Activated T-cell treated with anti-CD3 and anti-CD28 coated beads, Interleukin-2, amount 50 U/mL, for 24 hours (primary cell): ENCODE measurements at regions not wholly inside any gene's neighbourhood (a gene's known extent, or its start where the extent isn't known, plus 50 kb on each side); places are given as distances from the start of the nearest gene placed in this dataset.

ENCODE experiments used
- DNase-seq: peaks from one replicate; pipeline ENCODE4 v3.0.0-alpha.2; 2020
- H3K27ac Mint-ChIP-seq: 2 replicates; pipeline ENCODE4 v1.8.0; 2020; ENCODE audit warnings: mild to moderate bottlenecking, mixed read lengths
- H3K27me3 Mint-ChIP-seq: 2 replicates; pipeline ENCODE4 v1.8.0; 2020; ENCODE audit warnings: mixed read lengths
- H3K36me3 Mint-ChIP-seq: 2 replicates; pipeline ENCODE4 v1.8.0; 2020; ENCODE audit warnings: low read depth, mixed read lengths
- H3K4me1 Mint-ChIP-seq: 2 replicates; pipeline ENCODE4 v1.8.0; 2020; ENCODE audit warnings: low read depth, mixed read lengths
- H3K4me3 Mint-ChIP-seq: 2 replicates; pipeline ENCODE4 v1.8.0; 2020; ENCODE audit warnings: mild to moderate bottlenecking, moderate library complexity, mixed read lengths
- H3K9me3 Mint-ChIP-seq: 2 replicates; pipeline ENCODE4 v1.8.0; 2020; ENCODE audit warnings: mixed read lengths

- DNase-seq = no peak
- Mint-ChIP-seq H3K4me3 (no peak overlapping the region), H3K9me3 (no peaks in the 10 kb centered on the region), H3K27ac (no peak overlapping the region), H3K27me3 (no peaks in the 10 kb centered on the region), H3K36me3 (no peaks in the 10 kb centered on the region), H3K4me1 (no peaks in the 10 kb centered on the region)
Measured at GRCh38 chr11:8801121-8801520, 109.9 kb upstream of the AKIP1 start.

GRCh38 chr11:8802251-8802650 is 108.7 kb upstream of the AKIP1 start:
- Mint-ChIP-seq H3K9me3 (no peaks in the 10 kb centered on the region), H3K4me1 (no peaks in the 10 kb centered on the region), H3K27me3 (no peaks in the 10 kb centered on the region), H3K27ac (no peak overlapping the region), H3K36me3 (no peaks in the 10 kb centered on the region), H3K4me3 (no peak overlapping the region)
- DNase-seq = no peak

GRCh38 chr11:8803973-8804372 is 107.0 kb upstream of the AKIP1 start:
- no peak for DNase-seq
- H3K4me1 Mint-ChIP-seq = no peaks in the 10 kb centered on the region
- H3K9me3 Mint-ChIP-seq = no peaks in the 10 kb centered on the region
- no peaks in the 10 kb centered on the region for H3K36me3 Mint-ChIP-seq
- H3K27me3 Mint-ChIP-seq = peaks cover 9% of the 10 kb centered on the region
- no peak overlapping the region for H3K27ac Mint-ChIP-seq
- no peak overlapping the region for H3K4me3 Mint-ChIP-seq

GRCh38 chr11:8805296-8805695 is 105.7 kb upstream of the AKIP1 start:
- no peaks in the 10 kb centered on the region for H3K9me3 Mint-ChIP-seq
- peaks cover 22% of the 10 kb centered on the region for H3K27me3 Mint-ChIP-seq
- H3K4me1 Mint-ChIP-seq = peaks cover 2% of the 10 kb centered on the region
- no peak overlapping the region for H3K27ac Mint-ChIP-seq
- no peak for DNase-seq
- no peaks in the 10 kb centered on the region for H3K36me3 Mint-ChIP-seq
- no peak overlapping the region for H3K4me3 Mint-ChIP-seq

GRCh38 chr11:8806974-8807373 is 104.0 kb upstream of the AKIP1 start:
- Mint-ChIP-seq H3K36me3 (no peaks in the 10 kb centered on the region), H3K9me3 (no peaks in the 10 kb centered on the region), H3K4me1 (peaks cover 7% of the 10 kb centered on the region), H3K4me3 (no peak overlapping the region), H3K27ac (no peak overlapping the region), H3K27me3 (peaks cover 31% of the 10 kb centered on the region)
- DNase-seq = no peak

- Mint-ChIP-seq H3K27me3 (peaks cover 31% of the 10 kb centered on the region), H3K27ac (no peak overlapping the region), H3K36me3 (no peaks in the 10 kb centered on the region), H3K9me3 (no peaks in the 10 kb centered on the region), H3K4me3 (no peak overlapping the region), H3K4me1 (peaks cover 7% of the 10 kb centered on the region)
- no peak for DNase-seq
Measured at GRCh38 chr11:8807544-8808225, 103.3 kb upstream of the AKIP1 start.

GRCh38 chr11:8808226-8808585 is 102.8 kb upstream of the AKIP1 start:
- no peak for DNase-seq
- Mint-ChIP-seq H3K36me3 (no peaks in the 10 kb centered on the region), H3K4me1 (peaks cover 7% of the 10 kb centered on the region), H3K27ac (no peak overlapping the region), H3K9me3 (no peaks in the 10 kb centered on the region), H3K27me3 (peaks cover 31% of the 10 kb centered on the region), H3K4me3 (no peak overlapping the region)

- peaks cover 7% of the 10 kb centered on the region for H3K4me1 Mint-ChIP-seq
- no peak overlapping the region for H3K27ac Mint-ChIP-seq
- no peak for DNase-seq
- H3K27me3 Mint-ChIP-seq = peaks cover 31% of the 10 kb centered on the region
- no peaks in the 10 kb centered on the region for H3K9me3 Mint-ChIP-seq
- no peaks in the 10 kb centered on the region for H3K36me3 Mint-ChIP-seq
- H3K4me3 Mint-ChIP-seq = no peak overlapping the region
Measured at GRCh38 chr11:8809241-8809938, 101.6 kb upstream of the AKIP1 start.

GRCh38 chr11:8809939-8810539 is 101.0 kb upstream of the AKIP1 start:
- Mint-ChIP-seq H3K4me3 (no peak overlapping the region), H3K27me3 (peaks cover 31% of the 10 kb centered on the region), H3K9me3 (no peaks in the 10 kb centered on the region), H3K27ac (no peak overlapping the region), H3K4me1 (peaks cover 7% of the 10 kb centered on the region), H3K36me3 (no peaks in the 10 kb centered on the region)
- DNase-seq = no peak

GRCh38 chr11:8810540-8811301 is 100.3 kb upstream of the AKIP1 start:
- H3K36me3 Mint-ChIP-seq = no peaks in the 10 kb centered on the region
- no peak overlapping the region for H3K27ac Mint-ChIP-seq
- H3K9me3 Mint-ChIP-seq = no peaks in the 10 kb centered on the region
- DNase-seq = no peak
- peak overlapping the region; percentile 16 for H3K4me3 Mint-ChIP-seq
- peaks cover 31% of the 10 kb centered on the region for H3K27me3 Mint-ChIP-seq
- peaks cover 7% of the 10 kb centered on the region for H3K4me1 Mint-ChIP-seq

GRCh38 chr11:8811571-8811970 is 99.4 kb upstream of the AKIP1 start:
- DNase-seq = no peak
- no peak overlapping the region for H3K4me3 Mint-ChIP-seq
- peaks cover 31% of the 10 kb centered on the region for H3K27me3 Mint-ChIP-seq
- H3K36me3 Mint-ChIP-seq = no peaks in the 10 kb centered on the region
- no peaks in the 10 kb centered on the region for H3K9me3 Mint-ChIP-seq
- peaks cover 7% of the 10 kb centered on the region for H3K4me1 Mint-ChIP-seq
- H3K27ac Mint-ChIP-seq = no peak overlapping the region

GRCh38 chr11:8812438-8812837 is 98.6 kb upstream of the AKIP1 start:
- DNase-seq = no peak
- H3K27ac Mint-ChIP-seq = no peak overlapping the region
- H3K4me1 Mint-ChIP-seq = peaks cover 7% of the 10 kb centered on the region
- no peak overlapping the region for H3K4me3 Mint-ChIP-seq
- H3K9me3 Mint-ChIP-seq = no peaks in the 10 kb centered on the region
- H3K27me3 Mint-ChIP-seq = peaks cover 31% of the 10 kb centered on the region
- no peaks in the 10 kb centered on the region for H3K36me3 Mint-ChIP-seq

GRCh38 chr11:8813658-8814057 is 97.3 kb upstream of the AKIP1 start:
- peak; percentile 59 for DNase-seq
- Mint-ChIP-seq H3K27ac (no peak overlapping the region), H3K4me3 (no peak overlapping the region), H3K9me3 (no peaks in the 10 kb centered on the region), H3K4me1 (peaks cover 7% of the 10 kb centered on the region), H3K27me3 (peaks cover 26% of the 10 kb centered on the region), H3K36me3 (no peaks in the 10 kb centered on the region)

- H3K27me3 Mint-ChIP-seq = peaks cover 19% of the 10 kb centered on the region
- peaks cover 7% of the 10 kb centered on the region for H3K4me1 Mint-ChIP-seq
- DNase-seq = no peak
- no peak overlapping the region for H3K27ac Mint-ChIP-seq
- H3K36me3 Mint-ChIP-seq = no peaks in the 10 kb centered on the region
- H3K4me3 Mint-ChIP-seq = no peak overlapping the region
- no peaks in the 10 kb centered on the region for H3K9me3 Mint-ChIP-seq
Measured at GRCh38 chr11:8814209-8814922, 96.6 kb upstream of the AKIP1 start.
